Fibroblast of lung (primary cell): ENCODE measurements at regions not wholly inside any gene's neighbourhood (a gene's known extent, or its start where the extent isn't known, plus 50 kb on each side); places are given as distances from the start of the nearest gene placed in this dataset.

Experiments
- DNase-seq, 2 donors: peaks; one replicate each; pipeline versions ENCODE4 v3.0.0 to v3.0.0-alpha.2; 2010; ENCODE audit warnings: low read depth in 2 of 2
- H2AFZ ChIP-seq: 2 replicates; pipeline ENCODE4 v1.5.1; 2012; ENCODE audit warnings: low read length, control low read depth, inconsistent platforms
- H3K27ac ChIP-seq: 2 replicates; pipeline ENCODE4 v1.5.1; 2011; ENCODE audit warnings: low read length, control low read depth; ENCODE audit not compliant: insufficient read depth
- H3K27me3 ChIP-seq: 2 replicates; pipeline ENCODE4 v1.5.1; 2011; ENCODE audit warnings: mild to moderate bottlenecking, low read length; ENCODE audit not compliant: control insufficient read depth, insufficient read depth
- H3K36me3 ChIP-seq: 2 replicates; pipeline ENCODE4 v1.5.1; 2011; ENCODE audit warnings: low read length; ENCODE audit not compliant: control insufficient read depth, insufficient read depth
- H3K4me1 ChIP-seq: 2 replicates; pipeline ENCODE4 v1.5.1; 2011; ENCODE audit warnings: low read length; ENCODE audit not compliant: control insufficient read depth, insufficient read depth; ENCODE audit errors: extremely low read depth
- H3K4me2 ChIP-seq: 2 replicates; pipeline ENCODE4 v1.5.1; 2011; ENCODE audit warnings: low read length, control low read depth; ENCODE audit not compliant: insufficient read depth; ENCODE audit errors: extremely low read depth
- H3K4me3 ChIP-seq, 4 experiments: fragments of 200-600 bp in 1 of 4; sonication (generic) in 1 of 4; replicated peaks in 1 of 4; 2 replicates each; pipeline ENCODE4 v1.5.1; 2011 to 2016; ENCODE audit warnings: low read length in 4 of 4, low read depth in 3 of 4, mild to moderate bottlenecking in 3 of 4, control low read depth in 2 of 4, inconsistent platforms in 1 of 4, mixed read lengths in 1 of 4; ENCODE audit not compliant: insufficient read depth in 1 of 4; ENCODE audit errors: control extremely low read depth in 1 of 4
- H3K79me2 ChIP-seq: 2 replicates; pipeline ENCODE4 v1.5.1; 2012; ENCODE audit warnings: mild to moderate bottlenecking, low read length, inconsistent platforms; ENCODE audit not compliant: control insufficient read depth, insufficient read depth
- H3K9ac ChIP-seq: 2 replicates; pipeline ENCODE4 v1.5.1; 2011; ENCODE audit warnings: mild to moderate bottlenecking, low read length, control low read depth; ENCODE audit not compliant: insufficient read depth
- H3K9me3 ChIP-seq: 2 replicates; pipeline ENCODE4 v1.5.1; 2012; ENCODE audit warnings: low read depth, low read length; ENCODE audit not compliant: control insufficient read depth, insufficient read depth
- H4K20me1 ChIP-seq: 2 replicates; pipeline ENCODE4 v1.5.1; 2011; ENCODE audit warnings: low read length; ENCODE audit not compliant: control insufficient read depth, insufficient read depth; ENCODE audit errors: extremely low read depth
- EZH2 ChIP-seq: IDR thresholded peaks from 2 replicates; pipeline ENCODE4 v1.5.1; 2012; ENCODE audit warnings: low read length, control low read depth, mild to moderate bottlenecking; ENCODE audit errors: missing control alignments
- TF ChIP-seq, protein P1 (sequence below), 2 donors: IDR thresholded peaks in 1 of 2; conservative IDR thresholded peaks in 1 of 2; 1 replicate in 1 of 2; 2 replicates in 1 of 2; pipeline ENCODE4 v1.5.1; 2011 to 2012; ENCODE audit warnings: low read length in 2 of 2, control low read depth in 1 of 2, inconsistent platforms in 1 of 2, low read depth in 1 of 2, mild to moderate bottlenecking in 1 of 2

DNA sequence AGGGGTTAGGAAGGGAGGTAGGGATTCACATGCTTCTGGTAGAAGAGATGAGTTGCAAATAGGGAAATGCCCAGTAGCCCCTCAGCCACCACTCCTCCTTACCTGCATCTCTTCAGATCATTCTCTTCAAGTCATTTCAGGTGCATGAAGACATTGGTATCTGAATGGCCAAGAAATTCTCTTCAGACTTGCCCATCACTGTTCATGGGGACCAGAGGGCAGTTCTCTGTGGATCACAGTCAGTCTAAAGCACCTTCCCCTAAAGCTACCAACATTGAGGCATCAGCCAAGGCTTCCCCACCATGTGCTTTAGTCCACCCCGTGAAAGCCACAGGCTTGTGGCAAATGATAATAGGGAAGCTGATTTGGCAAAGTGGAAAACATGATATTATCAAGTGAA is 319.4 kb upstream of the ZNF32 start:
- Histone ChIP-seq H3K27me3 (peaks cover 13% of the 10 kb centered on the region), H3K4me3 (no peak overlapping the region), H3K27ac (no peak overlapping the region), H3K79me2 (no peaks in the 10 kb centered on the region), H3K9ac (no peak overlapping the region), H3K4me1 (peaks cover under 1% of the 10 kb centered on the region), H3K36me3 (no peaks in the 10 kb centered on the region), H3K4me2 (no peak overlapping the region), H4K20me1 (no peaks in the 10 kb centered on the region), H2AFZ (no peak overlapping the region), H3K9me3 (no peaks in the 10 kb centered on the region)
- DNase-seq = no peak
- TF ChIP-seq EZH2 = no peak
- TF ChIP-seq, protein P1, sequence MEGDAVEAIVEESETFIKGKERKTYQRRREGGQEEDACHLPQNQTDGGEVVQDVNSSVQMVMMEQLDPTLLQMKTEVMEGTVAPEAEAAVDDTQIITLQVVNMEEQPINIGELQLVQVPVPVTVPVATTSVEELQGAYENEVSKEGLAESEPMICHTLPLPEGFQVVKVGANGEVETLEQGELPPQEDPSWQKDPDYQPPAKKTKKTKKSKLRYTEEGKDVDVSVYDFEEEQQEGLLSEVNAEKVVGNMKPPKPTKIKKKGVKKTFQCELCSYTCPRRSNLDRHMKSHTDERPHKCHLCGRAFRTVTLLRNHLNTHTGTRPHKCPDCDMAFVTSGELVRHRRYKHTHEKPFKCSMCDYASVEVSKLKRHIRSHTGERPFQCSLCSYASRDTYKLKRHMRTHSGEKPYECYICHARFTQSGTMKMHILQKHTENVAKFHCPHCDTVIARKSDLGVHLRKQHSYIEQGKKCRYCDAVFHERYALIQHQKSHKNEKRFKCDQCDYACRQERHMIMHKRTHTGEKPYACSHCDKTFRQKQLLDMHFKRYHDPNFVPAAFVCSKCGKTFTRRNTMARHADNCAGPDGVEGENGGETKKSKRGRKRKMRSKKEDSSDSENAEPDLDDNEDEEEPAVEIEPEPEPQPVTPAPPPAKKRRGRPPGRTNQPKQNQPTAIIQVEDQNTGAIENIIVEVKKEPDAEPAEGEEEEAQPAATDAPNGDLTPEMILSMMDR (conservative IDR thresholded peaks at IDR 0.05 in 1 of 2, IDR thresholded peaks at IDR 0.05 in 1 of 2; ENCODE audit: low read depth in 1 of 2, low read length in 2 of 2) = no peak

DNA sequence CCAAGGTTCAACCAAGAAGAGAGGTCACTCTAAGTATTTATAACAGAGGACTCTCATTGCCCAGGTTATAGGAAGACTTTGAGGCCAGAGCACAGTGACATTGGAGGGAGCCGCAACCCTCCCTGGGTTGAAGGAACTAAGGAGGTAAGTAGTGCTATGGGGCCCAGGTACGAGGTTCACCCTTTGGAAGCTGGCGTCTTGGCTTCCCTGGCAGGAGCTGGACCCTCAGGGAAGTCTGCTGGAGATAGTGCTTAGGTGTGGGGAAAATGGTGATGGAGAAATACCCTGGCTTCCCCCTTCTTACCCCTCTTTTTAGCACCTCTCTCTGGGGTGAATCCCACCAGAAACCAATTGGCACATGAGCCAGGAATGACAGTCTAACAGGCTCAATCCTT is 317.9 kb upstream of the ZNF32 start:
- Histone ChIP-seq H3K27me3 (peaks cover 13% of the 10 kb centered on the region), H3K27ac (no peak overlapping the region), H4K20me1 (no peaks in the 10 kb centered on the region), H3K9ac (no peak overlapping the region), H3K79me2 (no peaks in the 10 kb centered on the region), H3K36me3 (no peaks in the 10 kb centered on the region), H3K4me2 (no peak overlapping the region), H2AFZ (no peak overlapping the region), H3K4me3 (no peak overlapping the region), H3K4me1 (peaks cover 5% of the 10 kb centered on the region), H3K9me3 (no peaks in the 10 kb centered on the region)
- TF ChIP-seq, protein P1 (conservative IDR thresholded peaks at IDR 0.05 in 1 of 2, IDR thresholded peaks at IDR 0.05 in 1 of 2; ENCODE audit: low read depth in 1 of 2, low read length in 2 of 2) = no peak
- TF ChIP-seq EZH2 = no peak
- DNase-seq = no peak

DNA sequence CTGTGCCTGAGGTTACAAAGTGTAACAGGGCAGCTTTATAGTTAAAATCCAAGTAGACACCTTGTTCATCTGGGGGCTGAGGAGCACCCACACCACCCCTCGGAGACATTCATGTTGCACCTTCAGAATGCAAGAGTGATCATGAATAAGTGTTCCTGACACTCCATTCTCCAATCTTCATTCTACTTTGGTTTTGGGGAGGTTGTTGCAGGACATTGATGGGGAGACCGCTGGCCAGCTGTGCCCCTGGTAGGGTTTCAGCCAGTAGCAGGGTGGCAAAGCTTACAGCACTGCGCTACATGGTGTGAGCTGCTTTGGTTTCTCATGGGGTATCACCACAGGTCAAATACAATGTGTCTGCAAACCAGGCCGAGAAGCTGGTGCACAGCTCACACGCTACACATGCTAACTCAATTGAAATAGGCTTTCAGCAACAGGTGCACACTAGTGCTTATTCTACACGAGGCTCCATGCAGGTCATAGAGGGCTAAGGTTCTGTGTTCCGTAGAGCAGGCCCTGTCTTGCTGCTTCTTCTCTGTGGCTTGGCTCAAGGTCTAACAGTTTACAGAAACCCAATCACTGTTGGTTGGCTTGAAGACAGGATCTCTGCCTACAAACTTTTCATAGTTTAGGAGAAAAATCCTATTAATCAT is 317.4 kb upstream of the ZNF32 start:
- TF ChIP-seq EZH2 = no peak
- TF ChIP-seq, protein P1 (conservative IDR thresholded peaks at IDR 0.05 in 1 of 2, IDR thresholded peaks at IDR 0.05 in 1 of 2; ENCODE audit: low read depth in 1 of 2, low read length in 2 of 2) = no peak
- DNase-seq = peak in 1 of 2 donors; percentile 20
- Histone ChIP-seq H2AFZ (no peak overlapping the region), H3K9ac (no peak overlapping the region), H3K4me2 (no peak overlapping the region), H3K4me3 (no peak overlapping the region), H3K4me1 (peaks cover 5% of the 10 kb centered on the region), H3K27ac (no peak overlapping the region), H4K20me1 (no peaks in the 10 kb centered on the region), H3K36me3 (no peaks in the 10 kb centered on the region), H3K9me3 (no peaks in the 10 kb centered on the region), H3K79me2 (no peaks in the 10 kb centered on the region), H3K27me3 (peaks cover 13% of the 10 kb centered on the region)
